GM19468 (cell line): ENCODE measurements at regions not wholly inside any gene's neighbourhood (a gene's known extent, or its start where the extent isn't known, plus 50 kb on each side); places are given as distances from the start of the nearest gene placed in this dataset.
"Not testable (repeated sequence)": the region's sequence is repeated elsewhere in the genome, so short reads cannot be mapped to it uniquely, and the experiment has no call there.

Source experiments
- ATAC-seq: cut with Tn5 transposase; IDR thresholded peaks from one replicate; pipeline ENCODE4 v1.9.1; 2021; ENCODE audit warnings: mild to moderate bottlenecking, moderate library complexity, moderate number of reproducible peaks; ENCODE audit not compliant: unreplicated experiment; ENCODE audit errors: extremely low read depth

- no peak for ATAC-seq
Observed at GRCh38 chr13:61144834-61145593, 270.6 kb downstream of the PCDH20 start.

GRCh38 chr13:61144301-61144700, 271.3 kb downstream of the PCDH20 start:
- no peak for ATAC-seq

GRCh38 chr13:61142506-61142905, 273.1 kb downstream of the PCDH20 start:
- no peak for ATAC-seq

GRCh38 chr13:61138857-61139256, 276.8 kb downstream of the PCDH20 start:
- ATAC-seq = no peak

- ATAC-seq = no peak
Observed at GRCh38 chr13:61136515-61136914, 279.1 kb downstream of the PCDH20 start.

GRCh38 chr13:61136093-61136492, 279.6 kb downstream of the PCDH20 start:
- no peak for ATAC-seq

GRCh38 chr13:61135583-61135982, 280.1 kb downstream of the PCDH20 start:
- ATAC-seq = no peak

GRCh38 chr13:61128850-61129645, 286.6 kb downstream of the PCDH20 start:
- ATAC-seq = no peak

GRCh38 chr13:61123538-61124289, 291.9 kb downstream of the PCDH20 start:
- ATAC-seq = no peak

- ATAC-seq = no peak
Observed at GRCh38 chr13:61113140-61113658, 302.4 kb downstream of the PCDH20 start.

- ATAC-seq = no peak
Observed at GRCh38 chr13:61111529-61111928, 304.1 kb downstream of the PCDH20 start.

- ATAC-seq = no peak
Observed at GRCh38 chr13:61110732-61111131, 304.9 kb downstream of the PCDH20 start.

GRCh38 chr13:61109741-61110140, 305.9 kb downstream of the PCDH20 start:
- ATAC-seq = no peak

GRCh38 chr13:61107989-61108388, 307.7 kb downstream of the PCDH20 start:
- no peak for ATAC-seq

- ATAC-seq = no peak
Observed at GRCh38 chr13:61095885-61096284, 319.8 kb downstream of the PCDH20 start.

- no peak for ATAC-seq
Observed at GRCh38 chr13:61094865-61095264, 320.8 kb downstream of the PCDH20 start.

GRCh38 chr13:61089894-61090293, 325.8 kb downstream of the PCDH20 start:
- ATAC-seq = not testable (repeated sequence)

- no peak for ATAC-seq
Observed at GRCh38 chr13:61086087-61086486, 329.6 kb downstream of the PCDH20 start.

- no peak for ATAC-seq
Observed at GRCh38 chr13:61084988-61085387, 330.7 kb downstream of the PCDH20 start.

GRCh38 chr13:61078976-61079770, 336.5 kb downstream of the PCDH20 start:
- no peak for ATAC-seq
